CD4-positive, alpha-beta T cell (primary cell): ENCODE measurements at regions not wholly inside any gene's neighbourhood (a gene's known extent, or its start where the extent isn't known, plus 50 kb on each side); places are given as distances from the start of the nearest gene placed in this dataset.

Experiments used
- ATAC-seq: fragments of 200-7000 bp; cut with Tn5 transposase; one replicate; pipeline ENCODE4 v1.10.0; 2022; ENCODE audit warnings: mild to moderate bottlenecking; ENCODE audit not compliant: poor library complexity
- CTCF ChIA-PET: fragments of 350-600 bp; sonication (Branson Sonifier 250); formaldehyde crosslinking; loops from one replicate; lab custom pipeline; 2021; ENCODE audit warnings: antibody characterized with exemption, inconsistent platforms; lab: Charles Lee
- POLR2A ChIA-PET: fragments of 350-600 bp; sonication (Branson Sonifier 250); formaldehyde crosslinking; loops from one replicate; lab custom pipeline; 2021; ENCODE audit warnings: antibody characterized with exemption, inconsistent platforms; lab: Charles Lee
- DNase-seq, 14 experiments: peaks; one replicate each; pipeline ENCODE4 v3.0.0-alpha.2; 2013 to 2020; ENCODE audit warnings: mixed read lengths in 2 of 14
- H3K27ac ChIP-seq, 2 donors: one replicate each; pipeline versions ENCODE4 v1.5.1 to v1.7.0; 2013; ENCODE audit warnings: low read length in 2 of 2, low read depth in 1 of 2, mild to moderate bottlenecking in 1 of 2
- H3K27me3 ChIP-seq, 2 experiments: 1 replicate in 1 of 2; 2 replicates in 1 of 2; pipeline versions ENCODE4 v1.6.1 to v1.7.0; 2013; ENCODE audit warnings: low read length in 2 of 2, control low read depth in 1 of 2, mild to moderate bottlenecking in 1 of 2, moderate library complexity in 1 of 2; ENCODE audit not compliant: insufficient read depth in 2 of 2, control insufficient read depth in 1 of 2
- H3K36me3 ChIP-seq: one replicate; pipeline ENCODE4 v1.6.1; 2013; ENCODE audit warnings: low read length, control low read depth; ENCODE audit not compliant: insufficient read depth
- H3K4me1 ChIP-seq: one replicate; pipeline ENCODE4 v1.6.1; 2013; ENCODE audit warnings: low read length, control low read depth; ENCODE audit not compliant: insufficient read depth
- H3K4me3 ChIP-seq: one replicate; pipeline ENCODE4 v1.5.1; 2013; ENCODE audit warnings: mild to moderate bottlenecking, low read length, moderate library complexity
- H3K9me3 ChIP-seq, 2 experiments: 1 replicate in 1 of 2; 2 replicates in 1 of 2; pipeline versions ENCODE4 v1.6.1 to v1.7.0; 2013; ENCODE audit warnings: low read length in 2 of 2, mild to moderate bottlenecking in 2 of 2, control low read depth in 1 of 2, moderate library complexity in 1 of 2; ENCODE audit not compliant: control insufficient read depth in 1 of 2, insufficient read depth in 1 of 2
- H3K27ac Mint-ChIP-seq: one replicate; pipeline ENCODE4 v1.8.0; 2020; ENCODE audit warnings: mixed read lengths
- H3K27me3 Mint-ChIP-seq: one replicate; pipeline ENCODE4 v1.8.0; 2021; ENCODE audit warnings: mixed read lengths
- H3K36me3 Mint-ChIP-seq: one replicate; pipeline ENCODE4 v1.8.0; 2021; ENCODE audit warnings: low read depth, mixed read lengths
- H3K4me1 Mint-ChIP-seq: one replicate; pipeline ENCODE4 v1.8.0; 2021; ENCODE audit warnings: low read depth, mixed read lengths
- H3K4me3 Mint-ChIP-seq: one replicate; pipeline ENCODE4 v1.8.0; 2020; ENCODE audit warnings: mild to moderate bottlenecking, mixed read lengths
- H3K9me3 Mint-ChIP-seq: one replicate; pipeline ENCODE4 v1.8.0; 2020; ENCODE audit warnings: mixed read lengths
- intact Hi-C, 2 experiments: fragments of 100-400 bp; cut with DNase I in 1 of 2; cut with micrococcal nuclease in 1 of 2; formaldehyde crosslinking; loops; one replicate each; pipeline versions ENCODE4 v1.15.1 to v1.9.0; 2023 to 2025; cut with DNase I, micrococcal nuclease
- TF ChIP-seq, protein P1 (sequence below): fragments of 200-600 bp; IDR thresholded peaks from one replicate; pipeline ENCODE4 v1.8.0; 2022; ENCODE audit warnings: antibody characterized with exemption, mild to moderate bottlenecking

- H3K36me3 ChIP-seq = no peaks in the 10 kb centered on the region
- ChIA-PET POLR2A (no interaction called here), CTCF (no interaction called here)
- ATAC-seq (no peak), DNase-seq (no peak)
- no peaks in the 10 kb centered on the region for H3K9me3 ChIP-seq
- H3K4me3 ChIP-seq = no peak overlapping the region
- no peak overlapping the region for H3K27ac Mint-ChIP-seq
- no peaks in the 10 kb centered on the region for H3K36me3 Mint-ChIP-seq
- no peaks in the 10 kb centered on the region for H3K27me3 Mint-ChIP-seq
- intact Hi-C loops = no loop called here
- H3K27me3 ChIP-seq = no peaks in the 10 kb centered on the region
- TF ChIP-seq, protein P1, sequence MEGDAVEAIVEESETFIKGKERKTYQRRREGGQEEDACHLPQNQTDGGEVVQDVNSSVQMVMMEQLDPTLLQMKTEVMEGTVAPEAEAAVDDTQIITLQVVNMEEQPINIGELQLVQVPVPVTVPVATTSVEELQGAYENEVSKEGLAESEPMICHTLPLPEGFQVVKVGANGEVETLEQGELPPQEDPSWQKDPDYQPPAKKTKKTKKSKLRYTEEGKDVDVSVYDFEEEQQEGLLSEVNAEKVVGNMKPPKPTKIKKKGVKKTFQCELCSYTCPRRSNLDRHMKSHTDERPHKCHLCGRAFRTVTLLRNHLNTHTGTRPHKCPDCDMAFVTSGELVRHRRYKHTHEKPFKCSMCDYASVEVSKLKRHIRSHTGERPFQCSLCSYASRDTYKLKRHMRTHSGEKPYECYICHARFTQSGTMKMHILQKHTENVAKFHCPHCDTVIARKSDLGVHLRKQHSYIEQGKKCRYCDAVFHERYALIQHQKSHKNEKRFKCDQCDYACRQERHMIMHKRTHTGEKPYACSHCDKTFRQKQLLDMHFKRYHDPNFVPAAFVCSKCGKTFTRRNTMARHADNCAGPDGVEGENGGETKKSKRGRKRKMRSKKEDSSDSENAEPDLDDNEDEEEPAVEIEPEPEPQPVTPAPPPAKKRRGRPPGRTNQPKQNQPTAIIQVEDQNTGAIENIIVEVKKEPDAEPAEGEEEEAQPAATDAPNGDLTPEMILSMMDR = no peak
- no peaks in the 10 kb centered on the region for H3K9me3 Mint-ChIP-seq
- H3K4me1 ChIP-seq = no peaks in the 10 kb centered on the region
- H3K4me3 Mint-ChIP-seq = no peak overlapping the region
- no peak overlapping the region for H3K27ac ChIP-seq
- no peaks in the 10 kb centered on the region for H3K4me1 Mint-ChIP-seq
Measured at GRCh38 chr7:19470031-19470430, 238.8 kb downstream of the POLR1F start.

GRCh38 chr7:19465861-19466260, 243.0 kb downstream of the POLR1F start:
- CTCF ChIA-PET = no interaction called here

GRCh38 chr7:19464751-19465150, 244.1 kb downstream of the POLR1F start:
- intact Hi-C loops = no loop called here
- H3K27ac Mint-ChIP-seq = no peak overlapping the region
- H3K27ac ChIP-seq = no peak overlapping the region
- H3K4me3 ChIP-seq = no peak overlapping the region
- no peaks in the 10 kb centered on the region for H3K27me3 Mint-ChIP-seq
- peaks cover 0 to 4% of the 10 kb centered on the region in 2 experiments for H3K9me3 ChIP-seq
- ChIA-PET POLR2A (no interaction called here), CTCF (no interaction called here)
- no peak overlapping the region for H3K4me3 Mint-ChIP-seq
- H3K9me3 Mint-ChIP-seq = peaks cover 5% of the 10 kb centered on the region
- H3K4me1 ChIP-seq = no peaks in the 10 kb centered on the region
- ATAC-seq = no peak
- no peaks in the 10 kb centered on the region for H3K36me3 Mint-ChIP-seq
- no peaks in the 10 kb centered on the region for H3K4me1 Mint-ChIP-seq
- no peak for DNase-seq
- no peaks in the 10 kb centered on the region for H3K36me3 ChIP-seq
- H3K27me3 ChIP-seq = no peaks in the 10 kb centered on the region
- TF ChIP-seq, protein P1 = no peak

More at GRCh38 chr7:19465861-19466260, 243.0 kb downstream of the POLR1F start:
- H3K4me1 ChIP-seq = no peaks in the 10 kb centered on the region
- no peak for ATAC-seq
- intact Hi-C loops = no loop called here
- DNase-seq = no peak
- no peak overlapping the region for H3K27ac ChIP-seq
- no peaks in the 10 kb centered on the region for H3K36me3 ChIP-seq
- peaks cover 0 to 4% of the 10 kb centered on the region in 2 experiments for H3K9me3 ChIP-seq
- POLR2A ChIA-PET = no interaction called here
- H3K36me3 Mint-ChIP-seq = no peaks in the 10 kb centered on the region
- H3K4me1 Mint-ChIP-seq = no peaks in the 10 kb centered on the region
- no peak overlapping the region for H3K4me3 Mint-ChIP-seq
- H3K9me3 Mint-ChIP-seq = peaks cover 5% of the 10 kb centered on the region
- no peaks in the 10 kb centered on the region for H3K27me3 Mint-ChIP-seq
- TF ChIP-seq, protein P1 = no peak
- H3K4me3 ChIP-seq = no peak overlapping the region
- H3K27me3 ChIP-seq = no peaks in the 10 kb centered on the region
- H3K27ac Mint-ChIP-seq = no peak overlapping the region
